Neural cell (in vitro differentiated cells): ENCODE measurements at regions not wholly inside any gene's neighbourhood (a gene's known extent, or its start where the extent isn't known, plus 50 kb on each side); places are given as distances from the start of the nearest gene placed in this dataset.

Experiments used
- H2AFZ ChIP-seq: fragments of 200-600, 300-800 bp; sonication (generic), shearing (Covaris generic); 2 replicates; pipeline ENCODE4 v1.6.0; 2014; ENCODE audit warnings: low read depth, mild to moderate bottlenecking, antibody characterized with exemption, low read length, moderate library complexity
- H3F3A ChIP-seq: fragments of 200-600 bp; shearing (Covaris generic); 2 replicates; pipeline ENCODE4 v1.6.1; 2016; ENCODE audit warnings: mild to moderate bottlenecking, moderate library complexity, mixed read lengths, antibody characterized with exemption, low read length; ENCODE audit not compliant: insufficient read depth, poor library complexity, severe bottlenecking
- H3K27ac ChIP-seq: fragments of 200-600, 300-800 bp; sonication (generic), shearing (Covaris generic); 2 replicates; pipeline ENCODE4 v1.5.1; 2014; ENCODE audit warnings: mild to moderate bottlenecking, low read length, moderate library complexity
- H3K27me3 ChIP-seq: fragments of 300-800, 200-600 bp; sonication (generic), shearing (Covaris generic); 2 replicates; pipeline ENCODE4 v1.6.0; 2014; ENCODE audit warnings: mild to moderate bottlenecking, low read depth, low read length, moderate library complexity; ENCODE audit not compliant: insufficient read depth
- H3K36me3 ChIP-seq: fragments of 300-800, 200-600 bp; sonication (generic), shearing (Covaris generic); 2 replicates; pipeline ENCODE4 v1.5.1; 2014; ENCODE audit warnings: mild to moderate bottlenecking, antibody characterized with exemption, low read length, moderate library complexity; ENCODE audit not compliant: insufficient read depth
- H3K4me2 ChIP-seq: fragments of 300-800, 200-600 bp; sonication (generic), shearing (Covaris generic); 2 replicates; pipeline ENCODE4 v1.6.0; 2014; ENCODE audit warnings: mild to moderate bottlenecking, low read length
- H3K4me3 ChIP-seq: fragments of 300-800, 200-600 bp; sonication (generic), shearing (Covaris generic); 2 replicates; pipeline ENCODE4 v1.5.1; 2014; ENCODE audit warnings: mild to moderate bottlenecking, low read length, moderate library complexity
- H3K79me2 ChIP-seq: fragments of 200-600 bp; shearing (Covaris generic); replicated peaks from 2 replicates; pipeline ENCODE4 v1.6.0; 2014; ENCODE audit warnings: mild to moderate bottlenecking, low read length, moderate library complexity; ENCODE audit not compliant: insufficient read depth
- H3K9ac ChIP-seq: fragments of 300-800, 200-600 bp; sonication (generic), shearing (Covaris generic); 2 replicates; pipeline ENCODE4 v1.6.1; 2016; ENCODE audit warnings: mild to moderate bottlenecking, low read length, mixed read lengths
- H3K9me2 ChIP-seq: fragments of 200-600 bp; shearing (Covaris generic); 2 replicates; pipeline ENCODE4 v1.6.1; 2016; ENCODE audit warnings: mild to moderate bottlenecking, low read length, mixed read lengths; ENCODE audit not compliant: insufficient read depth
- H3K9me3 ChIP-seq: fragments of 200-600, 300-800 bp; sonication (generic), shearing (Covaris generic); 2 replicates; pipeline ENCODE4 v1.6.1; 2016; ENCODE audit warnings: mild to moderate bottlenecking, mixed run types, low read length, moderate library complexity, mixed read lengths
- H4K20me1 ChIP-seq: fragments of 200-600 bp; shearing (Covaris generic); 2 replicates; pipeline ENCODE4 v1.6.1; 2016; ENCODE audit warnings: mild to moderate bottlenecking, mixed run types; ENCODE audit not compliant: insufficient read depth
- EP300 ChIP-seq: fragments of 450-650 bp; conservative IDR thresholded peaks from 2 replicates; pipeline ENCODE4 v1.6.1; 2014; ENCODE audit warnings: antibody characterized with exemption, mild to moderate bottlenecking, moderate library complexity; ENCODE audit not compliant: poor library complexity, severe bottlenecking
- EZH2 ChIP-seq: fragments of 200-600, 300-800 bp; shearing (Covaris generic), sonication (generic); IDR thresholded peaks from 2 replicates; pipeline ENCODE4 v1.6.1; 2014; ENCODE audit warnings: antibody characterized with exemption, low read length, borderline replicate concordance, mild to moderate bottlenecking; ENCODE audit not compliant: insufficient read depth, poor library complexity, severe bottlenecking
- MXI1 ChIP-seq: fragments of 450-650 bp; conservative IDR thresholded peaks from 2 replicates; pipeline ENCODE4 v1.6.1; 2014; ENCODE audit warnings: antibody characterized with exemption, mild to moderate bottlenecking; ENCODE audit not compliant: poor library complexity, severe bottlenecking
- POLR2AphosphoS5 ChIP-seq: IDR thresholded peaks from 2 replicates; pipeline ENCODE4 v1.6.1; 2012
- RAD21 ChIP-seq: fragments of 450-650 bp; conservative IDR thresholded peaks from 2 replicates; pipeline ENCODE4 v1.6.1; 2014; ENCODE audit warnings: antibody characterized with exemption, mild to moderate bottlenecking, moderate library complexity
- SMC3 ChIP-seq: fragments of 450-650 bp; conservative IDR thresholded peaks from 2 replicates; pipeline ENCODE4 v1.6.1; 2014; ENCODE audit warnings: antibody characterized with exemption, mild to moderate bottlenecking, moderate library complexity; ENCODE audit not compliant: poor library complexity
- TAF1 ChIP-seq: IDR thresholded peaks from 2 replicates; pipeline ENCODE4 v1.6.1; 2012; ENCODE audit warnings: low read depth
- TF ChIP-seq, protein P1 (sequence below): IDR thresholded peaks from 2 replicates; pipeline ENCODE4 v1.6.1; 2012; ENCODE audit warnings: borderline replicate concordance
- TF ChIP-seq, protein P2 (sequence below): fragments of 450-650 bp; IDR thresholded peaks from 2 replicates; pipeline ENCODE4 v1.5.1; 2014; ENCODE audit warnings: antibody characterized with exemption, mild to moderate bottlenecking, moderate library complexity; ENCODE audit not compliant: poor library complexity, severe bottlenecking

- no peaks in the 10 kb centered on the region for H3K9me2 ChIP-seq
- H3F3A ChIP-seq = no peaks in the 10 kb centered on the region
- no peak overlapping the region for H3K9ac ChIP-seq
- H3K27me3 ChIP-seq = no peaks in the 10 kb centered on the region
- no peaks in the 10 kb centered on the region for H3K36me3 ChIP-seq
- H3K79me2 ChIP-seq = no peaks in the 10 kb centered on the region
- no peak overlapping the region for H3K27ac ChIP-seq
- H2AFZ ChIP-seq = no peak overlapping the region
- TF ChIP-seq, protein P1, sequence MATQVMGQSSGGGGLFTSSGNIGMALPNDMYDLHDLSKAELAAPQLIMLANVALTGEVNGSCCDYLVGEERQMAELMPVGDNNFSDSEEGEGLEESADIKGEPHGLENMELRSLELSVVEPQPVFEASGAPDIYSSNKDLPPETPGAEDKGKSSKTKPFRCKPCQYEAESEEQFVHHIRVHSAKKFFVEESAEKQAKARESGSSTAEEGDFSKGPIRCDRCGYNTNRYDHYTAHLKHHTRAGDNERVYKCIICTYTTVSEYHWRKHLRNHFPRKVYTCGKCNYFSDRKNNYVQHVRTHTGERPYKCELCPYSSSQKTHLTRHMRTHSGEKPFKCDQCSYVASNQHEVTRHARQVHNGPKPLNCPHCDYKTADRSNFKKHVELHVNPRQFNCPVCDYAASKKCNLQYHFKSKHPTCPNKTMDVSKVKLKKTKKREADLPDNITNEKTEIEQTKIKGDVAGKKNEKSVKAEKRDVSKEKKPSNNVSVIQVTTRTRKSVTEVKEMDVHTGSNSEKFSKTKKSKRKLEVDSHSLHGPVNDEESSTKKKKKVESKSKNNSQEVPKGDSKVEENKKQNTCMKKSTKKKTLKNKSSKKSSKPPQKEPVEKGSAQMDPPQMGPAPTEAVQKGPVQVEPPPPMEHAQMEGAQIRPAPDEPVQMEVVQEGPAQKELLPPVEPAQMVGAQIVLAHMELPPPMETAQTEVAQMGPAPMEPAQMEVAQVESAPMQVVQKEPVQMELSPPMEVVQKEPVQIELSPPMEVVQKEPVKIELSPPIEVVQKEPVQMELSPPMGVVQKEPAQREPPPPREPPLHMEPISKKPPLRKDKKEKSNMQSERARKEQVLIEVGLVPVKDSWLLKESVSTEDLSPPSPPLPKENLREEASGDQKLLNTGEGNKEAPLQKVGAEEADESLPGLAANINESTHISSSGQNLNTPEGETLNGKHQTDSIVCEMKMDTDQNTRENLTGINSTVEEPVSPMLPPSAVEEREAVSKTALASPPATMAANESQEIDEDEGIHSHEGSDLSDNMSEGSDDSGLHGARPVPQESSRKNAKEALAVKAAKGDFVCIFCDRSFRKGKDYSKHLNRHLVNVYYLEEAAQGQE = no peak
- TF ChIP-seq RAD21 (no peak), POLR2AphosphoS5 (no peak), SMC3 (no peak), MXI1 (no peak), EZH2 (no peak), EP300 (no peak), TAF1 (no peak)
- TF ChIP-seq, protein P2, sequence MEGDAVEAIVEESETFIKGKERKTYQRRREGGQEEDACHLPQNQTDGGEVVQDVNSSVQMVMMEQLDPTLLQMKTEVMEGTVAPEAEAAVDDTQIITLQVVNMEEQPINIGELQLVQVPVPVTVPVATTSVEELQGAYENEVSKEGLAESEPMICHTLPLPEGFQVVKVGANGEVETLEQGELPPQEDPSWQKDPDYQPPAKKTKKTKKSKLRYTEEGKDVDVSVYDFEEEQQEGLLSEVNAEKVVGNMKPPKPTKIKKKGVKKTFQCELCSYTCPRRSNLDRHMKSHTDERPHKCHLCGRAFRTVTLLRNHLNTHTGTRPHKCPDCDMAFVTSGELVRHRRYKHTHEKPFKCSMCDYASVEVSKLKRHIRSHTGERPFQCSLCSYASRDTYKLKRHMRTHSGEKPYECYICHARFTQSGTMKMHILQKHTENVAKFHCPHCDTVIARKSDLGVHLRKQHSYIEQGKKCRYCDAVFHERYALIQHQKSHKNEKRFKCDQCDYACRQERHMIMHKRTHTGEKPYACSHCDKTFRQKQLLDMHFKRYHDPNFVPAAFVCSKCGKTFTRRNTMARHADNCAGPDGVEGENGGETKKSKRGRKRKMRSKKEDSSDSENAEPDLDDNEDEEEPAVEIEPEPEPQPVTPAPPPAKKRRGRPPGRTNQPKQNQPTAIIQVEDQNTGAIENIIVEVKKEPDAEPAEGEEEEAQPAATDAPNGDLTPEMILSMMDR = no peak
- H3K9me3 ChIP-seq = no peaks in the 10 kb centered on the region
- no peaks in the 10 kb centered on the region for H4K20me1 ChIP-seq
- H3K4me2 ChIP-seq = no peak overlapping the region
- H3K4me3 ChIP-seq = no peak overlapping the region
Observed at GRCh38 chr2:189305291-189305943, 125.9 kb upstream of the COL5A2 start.

DNA sequence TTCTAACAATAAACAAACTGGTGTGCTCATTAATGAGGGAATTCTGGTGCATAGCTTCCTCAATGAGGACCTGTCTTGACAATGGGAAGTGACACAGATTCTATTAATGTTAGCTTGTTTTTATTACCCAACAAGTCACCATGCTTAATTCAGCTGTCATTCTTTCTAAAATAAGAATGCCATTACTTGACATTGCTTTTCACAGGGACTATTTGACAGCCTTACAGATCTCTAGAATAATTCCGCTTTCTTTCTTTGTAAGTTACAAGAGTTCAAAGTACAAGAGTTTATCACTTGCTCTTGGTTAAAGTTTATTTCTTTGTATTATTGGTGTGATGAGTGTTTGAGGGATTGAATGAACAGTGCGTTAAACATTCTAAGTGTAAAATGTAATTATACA, 127.0 kb upstream of the COL5A2 start:
- Histone ChIP-seq H3K36me3 (no peaks in the 10 kb centered on the region), H3K9ac (no peak overlapping the region), H3K27ac (no peak overlapping the region), H3K4me2 (no peak overlapping the region), H3K79me2 (no peaks in the 10 kb centered on the region), H3K4me3 (no peak overlapping the region), H3K27me3 (no peaks in the 10 kb centered on the region), H3F3A (no peaks in the 10 kb centered on the region), H4K20me1 (no peaks in the 10 kb centered on the region), H2AFZ (no peak overlapping the region), H3K9me3 (no peaks in the 10 kb centered on the region), H3K9me2 (no peaks in the 10 kb centered on the region)
- TF ChIP-seq SMC3 = no peak
- peak; percentile 71 for TF ChIP-seq EP300
- no peak for TF ChIP-seq MXI1
- TF ChIP-seq POLR2AphosphoS5 = peak; percentile 26
